ENCODE measurements at regions not wholly inside any gene's neighbourhood (a gene's known extent, or its start where the extent isn't known, plus 50 kb on each side); places are given as distances from the start of the nearest gene placed in this dataset.

GRCh38 chrX:115493015-115493414, 68.0 kb upstream of the PLS3 start:
- TF ChIP-seq, protein P1, sequence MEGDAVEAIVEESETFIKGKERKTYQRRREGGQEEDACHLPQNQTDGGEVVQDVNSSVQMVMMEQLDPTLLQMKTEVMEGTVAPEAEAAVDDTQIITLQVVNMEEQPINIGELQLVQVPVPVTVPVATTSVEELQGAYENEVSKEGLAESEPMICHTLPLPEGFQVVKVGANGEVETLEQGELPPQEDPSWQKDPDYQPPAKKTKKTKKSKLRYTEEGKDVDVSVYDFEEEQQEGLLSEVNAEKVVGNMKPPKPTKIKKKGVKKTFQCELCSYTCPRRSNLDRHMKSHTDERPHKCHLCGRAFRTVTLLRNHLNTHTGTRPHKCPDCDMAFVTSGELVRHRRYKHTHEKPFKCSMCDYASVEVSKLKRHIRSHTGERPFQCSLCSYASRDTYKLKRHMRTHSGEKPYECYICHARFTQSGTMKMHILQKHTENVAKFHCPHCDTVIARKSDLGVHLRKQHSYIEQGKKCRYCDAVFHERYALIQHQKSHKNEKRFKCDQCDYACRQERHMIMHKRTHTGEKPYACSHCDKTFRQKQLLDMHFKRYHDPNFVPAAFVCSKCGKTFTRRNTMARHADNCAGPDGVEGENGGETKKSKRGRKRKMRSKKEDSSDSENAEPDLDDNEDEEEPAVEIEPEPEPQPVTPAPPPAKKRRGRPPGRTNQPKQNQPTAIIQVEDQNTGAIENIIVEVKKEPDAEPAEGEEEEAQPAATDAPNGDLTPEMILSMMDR (IDR thresholded peaks at IDR 0.05) = no peak
- TF ChIP-seq POLR2AphosphoS5 (IDR thresholded peaks at IDR 0.05; ENCODE audit: low read depth, low read length) = no peak
- TF ChIP-seq, protein P2, sequence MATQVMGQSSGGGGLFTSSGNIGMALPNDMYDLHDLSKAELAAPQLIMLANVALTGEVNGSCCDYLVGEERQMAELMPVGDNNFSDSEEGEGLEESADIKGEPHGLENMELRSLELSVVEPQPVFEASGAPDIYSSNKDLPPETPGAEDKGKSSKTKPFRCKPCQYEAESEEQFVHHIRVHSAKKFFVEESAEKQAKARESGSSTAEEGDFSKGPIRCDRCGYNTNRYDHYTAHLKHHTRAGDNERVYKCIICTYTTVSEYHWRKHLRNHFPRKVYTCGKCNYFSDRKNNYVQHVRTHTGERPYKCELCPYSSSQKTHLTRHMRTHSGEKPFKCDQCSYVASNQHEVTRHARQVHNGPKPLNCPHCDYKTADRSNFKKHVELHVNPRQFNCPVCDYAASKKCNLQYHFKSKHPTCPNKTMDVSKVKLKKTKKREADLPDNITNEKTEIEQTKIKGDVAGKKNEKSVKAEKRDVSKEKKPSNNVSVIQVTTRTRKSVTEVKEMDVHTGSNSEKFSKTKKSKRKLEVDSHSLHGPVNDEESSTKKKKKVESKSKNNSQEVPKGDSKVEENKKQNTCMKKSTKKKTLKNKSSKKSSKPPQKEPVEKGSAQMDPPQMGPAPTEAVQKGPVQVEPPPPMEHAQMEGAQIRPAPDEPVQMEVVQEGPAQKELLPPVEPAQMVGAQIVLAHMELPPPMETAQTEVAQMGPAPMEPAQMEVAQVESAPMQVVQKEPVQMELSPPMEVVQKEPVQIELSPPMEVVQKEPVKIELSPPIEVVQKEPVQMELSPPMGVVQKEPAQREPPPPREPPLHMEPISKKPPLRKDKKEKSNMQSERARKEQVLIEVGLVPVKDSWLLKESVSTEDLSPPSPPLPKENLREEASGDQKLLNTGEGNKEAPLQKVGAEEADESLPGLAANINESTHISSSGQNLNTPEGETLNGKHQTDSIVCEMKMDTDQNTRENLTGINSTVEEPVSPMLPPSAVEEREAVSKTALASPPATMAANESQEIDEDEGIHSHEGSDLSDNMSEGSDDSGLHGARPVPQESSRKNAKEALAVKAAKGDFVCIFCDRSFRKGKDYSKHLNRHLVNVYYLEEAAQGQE (IDR thresholded peaks at IDR 0.05; ENCODE audit: insufficient read depth in 1 of 2, low read depth in 2 of 2, low read length in 1 of 2) = no peak
- no peak for TF ChIP-seq SIN3A (IDR thresholded peaks at IDR 0.05; ENCODE audit: borderline replicate concordance, insufficient read depth, low read depth, low read length)
- TF ChIP-seq TCF7L2 (IDR thresholded peaks at IDR 0.05; ENCODE audit: low read depth, low read length) = no peak
